ENCODE measurements at regions not wholly inside any gene's neighbourhood (a gene's known extent, or its start where the extent isn't known, plus 50 kb on each side); places are given as distances from the start of the nearest gene placed in this dataset.

DNA sequence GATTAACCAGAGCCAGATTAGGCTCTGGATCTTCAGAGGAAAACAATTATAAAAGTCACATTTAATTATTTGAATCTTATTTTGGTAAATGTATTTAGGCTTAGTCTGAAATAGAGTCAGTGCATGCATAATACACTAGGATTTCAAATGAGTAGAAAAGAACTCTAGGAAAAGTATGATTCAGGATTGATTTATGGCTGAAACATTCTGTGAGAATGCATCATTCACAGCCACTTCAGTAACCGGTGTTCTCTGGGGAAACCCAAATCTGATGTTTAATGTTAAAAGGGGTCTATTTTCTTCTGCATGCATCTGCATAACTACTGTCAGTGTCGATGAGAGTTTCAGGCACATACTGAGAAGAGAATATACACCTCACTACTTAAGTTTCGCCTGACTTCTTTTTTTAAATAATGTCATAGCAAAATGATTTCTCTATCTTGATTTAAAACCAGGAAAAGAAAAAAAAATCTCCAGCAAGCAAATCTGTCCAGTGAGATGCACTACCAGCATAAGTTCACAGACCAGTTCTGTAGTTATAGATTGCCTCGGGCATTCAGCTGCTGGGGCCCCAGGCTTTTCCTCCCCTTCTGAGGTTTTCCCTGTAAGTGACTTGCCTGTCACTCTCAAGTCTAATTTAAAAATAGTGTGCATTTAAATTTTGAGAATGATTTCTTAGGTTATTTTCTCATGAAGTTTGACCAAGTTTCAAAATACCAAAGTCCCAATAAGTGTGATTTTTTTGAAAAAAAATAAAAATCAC is 501.5 kb downstream of the NR4A2 start:
- no peaks in the 10 kb centered on the region for H3K27me3 ChIP-seq (ENCODE audit: control insufficient read depth in 2 of 2, insufficient read depth in 2 of 2, low read length in 2 of 2)
- no peaks in the 10 kb centered on the region for H4K20me1 ChIP-seq (replicated peaks; ENCODE audit: control insufficient read depth, extremely low read depth, insufficient read depth, low read length)
- CTCF ChIA-PET, result no interaction called here
- BruUV-seq (replicated peaks), result no TSS peak
- no peak overlapping the region for H3K4me3 ChIP-seq (replicated peaks in 1 of 3; ENCODE audit: insufficient read depth in 1 of 3, low read depth in 1 of 3, low read length in 3 of 3)
- POLR2A ChIA-PET, result no interaction called here
- no peak for FAIRE-seq
- H3K79me2 ChIP-seq (ENCODE audit: control insufficient read depth, insufficient read depth, low read length), result no peaks in the 10 kb centered on the region
- no peaks in the 10 kb centered on the region for H3K9me3 ChIP-seq (replicated peaks; ENCODE audit: control insufficient read depth, insufficient read depth, low read length)
- dilution Hi-C loops (cut with MboI; ENCODE audit: extremely low pct_ligation_motif_present, low sequenced_read_pairs), result no loop called here
- H3K4me2 ChIP-seq (ENCODE audit: insufficient read depth, low read length), result no peak overlapping the region
- TF ChIP-seq POLR2A (IDR thresholded peaks at IDR 0.05; ENCODE audit: low read depth, low read length), result no peak
- TF ChIP-seq, protein P1, sequence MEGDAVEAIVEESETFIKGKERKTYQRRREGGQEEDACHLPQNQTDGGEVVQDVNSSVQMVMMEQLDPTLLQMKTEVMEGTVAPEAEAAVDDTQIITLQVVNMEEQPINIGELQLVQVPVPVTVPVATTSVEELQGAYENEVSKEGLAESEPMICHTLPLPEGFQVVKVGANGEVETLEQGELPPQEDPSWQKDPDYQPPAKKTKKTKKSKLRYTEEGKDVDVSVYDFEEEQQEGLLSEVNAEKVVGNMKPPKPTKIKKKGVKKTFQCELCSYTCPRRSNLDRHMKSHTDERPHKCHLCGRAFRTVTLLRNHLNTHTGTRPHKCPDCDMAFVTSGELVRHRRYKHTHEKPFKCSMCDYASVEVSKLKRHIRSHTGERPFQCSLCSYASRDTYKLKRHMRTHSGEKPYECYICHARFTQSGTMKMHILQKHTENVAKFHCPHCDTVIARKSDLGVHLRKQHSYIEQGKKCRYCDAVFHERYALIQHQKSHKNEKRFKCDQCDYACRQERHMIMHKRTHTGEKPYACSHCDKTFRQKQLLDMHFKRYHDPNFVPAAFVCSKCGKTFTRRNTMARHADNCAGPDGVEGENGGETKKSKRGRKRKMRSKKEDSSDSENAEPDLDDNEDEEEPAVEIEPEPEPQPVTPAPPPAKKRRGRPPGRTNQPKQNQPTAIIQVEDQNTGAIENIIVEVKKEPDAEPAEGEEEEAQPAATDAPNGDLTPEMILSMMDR (IDR thresholded peaks at IDR 0.05; ENCODE audit: extremely low read depth in 1 of 2, insufficient read depth in 1 of 2, low read depth in 1 of 2, low read length in 2 of 2), result no peak
- TF ChIP-seq, protein P2, sequence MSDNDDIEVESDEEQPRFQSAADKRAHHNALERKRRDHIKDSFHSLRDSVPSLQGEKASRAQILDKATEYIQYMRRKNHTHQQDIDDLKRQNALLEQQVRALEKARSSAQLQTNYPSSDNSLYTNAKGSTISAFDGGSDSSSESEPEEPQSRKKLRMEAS (IDR thresholded peaks at IDR 0.05; ENCODE audit: insufficient read depth, insufficient read length), result no peak
- TF ChIP-seq GATA2 (IDR thresholded peaks at IDR 0.05; ENCODE audit: insufficient read depth, insufficient read length, low read depth, low read length), result no peak
- TF ChIP-seq FOS (IDR thresholded peaks at IDR 0.05; ENCODE audit: borderline replicate concordance, insufficient read depth, low read length), result no peak
- TF ChIP-seq EZH2 (IDR thresholded peaks at IDR 0.05; ENCODE audit: borderline replicate concordance, low read depth, low read length, severe bottlenecking), result no peak
- no peak for TF ChIP-seq JUN (IDR thresholded peaks at IDR 0.05; ENCODE audit: borderline replicate concordance, insufficient read depth, insufficient read length, low read depth)
- TF ChIP-seq POLR2AphosphoS5 (IDR thresholded peaks at IDR 0.05; ENCODE audit: insufficient read depth, low read depth, low read length), result no peak
- no peak for TF ChIP-seq MYC (IDR thresholded peaks at IDR 0.05; ENCODE audit: low read depth, low read length)
- DNase-seq (ENCODE audit: low read depth, low spot score), result no peak
- no peak overlapping the region for H2AFZ ChIP-seq (ENCODE audit: low read depth, low read length)
- H3K9ac ChIP-seq (replicated peaks; ENCODE audit: extremely low read depth, insufficient read depth, low read length), result no peak overlapping the region
- no peak overlapping the region for H3K27ac ChIP-seq (ENCODE audit: insufficient read depth, low read depth, low read length)
- intact Hi-C loops (cut with micrococcal nuclease), result no loop called here
- no peaks in the 10 kb centered on the region for H3K4me1 ChIP-seq (ENCODE audit: control insufficient read depth, extremely low read depth, insufficient read depth, low read length)
- no peaks in the 10 kb centered on the region for H3K36me3 ChIP-seq (ENCODE audit: control insufficient read depth in 2 of 2, extremely low read depth in 1 of 2, insufficient read depth in 2 of 2, low read length in 2 of 2)
- no peaks in the 10 kb centered on the region for H3K9me1 ChIP-seq (replicated peaks; ENCODE audit: control insufficient read depth, extremely low read depth, insufficient read depth, low read length)
